ENCODE measurements at regions not wholly inside any gene's neighbourhood (a gene's known extent, or its start where the extent isn't known, plus 50 kb on each side); places are given as distances from the start of the nearest gene placed in this dataset.
A peak's percentile ranks its signal among the peaks of the same experiment; 100 is the strongest.

DNA sequence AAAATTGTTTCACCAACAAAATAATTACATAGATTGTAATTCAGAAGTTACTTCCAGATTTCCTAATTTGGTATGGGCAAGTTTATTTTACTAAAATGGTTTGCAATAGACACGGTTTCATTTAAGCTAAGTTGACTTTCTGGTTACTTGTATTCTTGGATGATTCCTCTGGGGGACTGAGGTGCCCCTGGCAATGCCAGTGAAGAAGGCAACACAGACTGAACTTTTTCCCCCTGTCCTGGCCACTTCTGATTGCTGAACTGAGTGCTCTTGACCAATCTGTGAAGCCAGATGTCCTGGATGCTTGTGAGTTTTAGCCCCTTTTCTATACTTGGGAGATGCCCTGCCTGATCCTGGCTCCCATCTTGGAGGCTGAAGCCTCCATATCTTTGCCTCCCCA is 66.3 kb upstream of the FANCC start:
- Histone ChIP-seq H3K9me3 (ENCODE audit: insufficient read depth, low read depth) (no peaks in the 10 kb centered on the region), H4K20me1 (ENCODE audit: insufficient read depth) (no peaks in the 10 kb centered on the region), H3F3A (ENCODE audit: insufficient read depth, low read depth) (peaks cover 45% of the 10 kb centered on the region), H3K79me2 (ENCODE audit: low read depth) (no peaks in the 10 kb centered on the region), H3K9me2 (ENCODE audit: insufficient read depth) (no peaks in the 10 kb centered on the region), H3K27ac (peak overlapping the region; percentile 99), H3K4me3 (no peak overlapping the region), H3K4me2 (peak overlapping the region; percentile 72), H3K4me1 (replicated peaks; ENCODE audit: insufficient read depth) (peaks cover 61% of the 10 kb centered on the region), H3K27me3 (ENCODE audit: insufficient read depth, low read depth) (no peaks in the 10 kb centered on the region), H2AFZ (no peak overlapping the region), H3K36me3 (ENCODE audit: low read depth) (no peaks in the 10 kb centered on the region)
- BruUV-seq (replicated peaks): no TSS peak
- CTCF ChIA-PET: interaction anchor here (0.7 kb wide), 1 partner anchor 118 kb away, joined by 4 read pairs; no protein-coding TSS in a partner anchor
- peak in 1 of 2 experiments; percentile 23 for DNase-seq
- intact Hi-C loops (cut with micrococcal nuclease; ENCODE audit: unreplicated experiment): loop anchor here (1.0 to 2.0 kb wide), 4 partner anchors 42 to 127 kb away; partner anchors contain the start of gene FANCC
- POLR2A ChIA-PET (ENCODE audit: unreplicated experiment): interaction anchor here (0.5 to 1.5 kb wide), 2 partner anchors 67 to 469 kb away, joined by 3 to 5 read pairs; no protein-coding TSS in a partner anchor
- no peak for TF ChIP-seq EZH2 (IDR thresholded peaks at IDR 0.05; ENCODE audit: low read depth)
- TF ChIP-seq, protein P1, sequence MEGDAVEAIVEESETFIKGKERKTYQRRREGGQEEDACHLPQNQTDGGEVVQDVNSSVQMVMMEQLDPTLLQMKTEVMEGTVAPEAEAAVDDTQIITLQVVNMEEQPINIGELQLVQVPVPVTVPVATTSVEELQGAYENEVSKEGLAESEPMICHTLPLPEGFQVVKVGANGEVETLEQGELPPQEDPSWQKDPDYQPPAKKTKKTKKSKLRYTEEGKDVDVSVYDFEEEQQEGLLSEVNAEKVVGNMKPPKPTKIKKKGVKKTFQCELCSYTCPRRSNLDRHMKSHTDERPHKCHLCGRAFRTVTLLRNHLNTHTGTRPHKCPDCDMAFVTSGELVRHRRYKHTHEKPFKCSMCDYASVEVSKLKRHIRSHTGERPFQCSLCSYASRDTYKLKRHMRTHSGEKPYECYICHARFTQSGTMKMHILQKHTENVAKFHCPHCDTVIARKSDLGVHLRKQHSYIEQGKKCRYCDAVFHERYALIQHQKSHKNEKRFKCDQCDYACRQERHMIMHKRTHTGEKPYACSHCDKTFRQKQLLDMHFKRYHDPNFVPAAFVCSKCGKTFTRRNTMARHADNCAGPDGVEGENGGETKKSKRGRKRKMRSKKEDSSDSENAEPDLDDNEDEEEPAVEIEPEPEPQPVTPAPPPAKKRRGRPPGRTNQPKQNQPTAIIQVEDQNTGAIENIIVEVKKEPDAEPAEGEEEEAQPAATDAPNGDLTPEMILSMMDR (conservative IDR thresholded peaks at IDR 0.05): no peak

DNA sequence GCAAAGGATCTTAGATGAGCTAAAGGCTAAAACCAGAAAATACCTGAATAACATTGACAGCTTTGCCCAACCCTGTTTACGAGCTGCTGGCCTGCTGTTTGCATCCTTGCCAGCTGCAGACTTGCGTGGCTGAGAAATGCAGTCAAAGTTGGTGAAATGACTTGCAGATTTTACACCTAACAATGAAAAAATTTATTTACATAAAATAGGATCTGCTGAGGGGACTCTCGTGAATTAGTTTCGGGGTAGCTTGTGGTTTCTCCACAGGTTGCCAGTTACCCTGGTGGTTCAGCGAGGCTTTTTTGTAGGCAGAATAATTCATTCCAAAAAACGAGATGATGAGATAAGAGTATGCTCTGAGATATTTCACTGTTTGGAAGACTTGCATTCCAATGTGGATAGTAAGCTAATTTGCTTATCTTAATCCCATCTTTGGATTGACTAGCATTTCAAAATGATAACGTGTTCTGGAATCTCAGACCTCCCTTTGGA is 65.7 kb upstream of the FANCC start:
- DNase-seq: peak; percentile 83 to 99
- no TSS peak for BruUV-seq (replicated peaks)
- ChIA-PET POLR2A (ENCODE audit: unreplicated experiment) (interaction anchor here (0.5 to 1.5 kb wide), 9 partner anchors 43 to 554 kb away, joined by 3 to 14 read pairs (median 5); no protein-coding TSS in a partner anchor), CTCF (interaction anchor here (0.7 kb wide), 1 partner anchor 118 kb away, joined by 4 read pairs; no protein-coding TSS in a partner anchor)
- H3K4me1 ChIP-seq (replicated peaks; ENCODE audit: insufficient read depth): peaks cover 61% of the 10 kb centered on the region
- no peaks in the 10 kb centered on the region for H3K27me3 ChIP-seq (ENCODE audit: insufficient read depth, low read depth)
- H3K9me2 ChIP-seq (ENCODE audit: insufficient read depth): no peaks in the 10 kb centered on the region
- peak overlapping the region; percentile 99 for H3K27ac ChIP-seq
- peak overlapping the region; percentile 30; the same call in 1 of the 2 replicates for H3K4me3 ChIP-seq
- H3K4me2 ChIP-seq: peak overlapping the region; percentile 72
- H3K36me3 ChIP-seq (ENCODE audit: low read depth): no peaks in the 10 kb centered on the region
- H4K20me1 ChIP-seq (ENCODE audit: insufficient read depth): no peaks in the 10 kb centered on the region
- no peaks in the 10 kb centered on the region for H3K79me2 ChIP-seq (ENCODE audit: low read depth)
- TF ChIP-seq, protein P1 (conservative IDR thresholded peaks at IDR 0.05): no peak
- no peak for TF ChIP-seq EZH2 (IDR thresholded peaks at IDR 0.05; ENCODE audit: low read depth)
- intact Hi-C loops (cut with micrococcal nuclease; ENCODE audit: unreplicated experiment): loop anchor here (1.0 to 2.0 kb wide), 4 partner anchors 43 to 128 kb away; partner anchors contain the start of gene FANCC
- H3F3A ChIP-seq (ENCODE audit: insufficient read depth, low read depth): peaks cover 45% of the 10 kb centered on the region
- no peak overlapping the region for H2AFZ ChIP-seq
- no peaks in the 10 kb centered on the region for H3K9me3 ChIP-seq (ENCODE audit: insufficient read depth, low read depth)

GRCh38 chr9:95382433-95382832 is 64.9 kb upstream of the FANCC start:
- ChIA-PET POLR2A (ENCODE audit: unreplicated experiment) (interaction anchor here (0.6 to 1.5 kb wide), 3 partner anchors 66 to 129 kb away, joined by 4 to 14 read pairs (median 5); no protein-coding TSS in a partner anchor), CTCF (no interaction called here)
- no TSS peak for BruUV-seq (replicated peaks)
- Histone ChIP-seq H3K9me3 (ENCODE audit: insufficient read depth, low read depth) (no peaks in the 10 kb centered on the region; the same call in 1 of the 2 replicates), H3K27me3 (ENCODE audit: insufficient read depth, low read depth) (no peaks in the 10 kb centered on the region), H3K4me2 (peak overlapping the region; percentile 72), H3K4me3 (peak overlapping the region; percentile 30; the same call in 1 of the 2 replicates), H3K79me2 (ENCODE audit: low read depth) (no peaks in the 10 kb centered on the region), H3K9me2 (ENCODE audit: insufficient read depth) (no peaks in the 10 kb centered on the region), H2AFZ (no peak overlapping the region), H3K4me1 (replicated peaks; ENCODE audit: insufficient read depth) (peaks cover 61% of the 10 kb centered on the region), H3K27ac (peak overlapping the region; percentile 99), H4K20me1 (ENCODE audit: insufficient read depth) (no peaks in the 10 kb centered on the region), H3F3A (ENCODE audit: insufficient read depth, low read depth) (peaks cover 45% of the 10 kb centered on the region), H3K36me3 (ENCODE audit: low read depth) (no peaks in the 10 kb centered on the region)
- DNase-seq: peak in 1 of 2 experiments; percentile 56
- intact Hi-C loops (cut with micrococcal nuclease; ENCODE audit: unreplicated experiment): loop anchor here (2.0 kb wide), 2 partner anchors 52 to 128 kb away; no protein-coding TSS in a partner anchor
- TF ChIP-seq, protein P1 (conservative IDR thresholded peaks at IDR 0.05): no peak
- no peak for TF ChIP-seq EZH2 (IDR thresholded peaks at IDR 0.05; ENCODE audit: low read depth)
